T follicular helper cell (primary cell): ENCODE measurements at regions not wholly inside any gene's neighbourhood (a gene's known extent, or its start where the extent isn't known, plus 50 kb on each side); places are given as distances from the start of the nearest gene placed in this dataset.
"Not testable (repeated sequence)": the region's sequence is repeated elsewhere in the genome, so short reads cannot be mapped to it uniquely, and the experiment has no call there.

ENCODE experiments used
- DNase-seq: peaks from one replicate; pipeline ENCODE4 v3.0.0-alpha.2; 2020; ENCODE audit warnings: low read depth

DNA sequence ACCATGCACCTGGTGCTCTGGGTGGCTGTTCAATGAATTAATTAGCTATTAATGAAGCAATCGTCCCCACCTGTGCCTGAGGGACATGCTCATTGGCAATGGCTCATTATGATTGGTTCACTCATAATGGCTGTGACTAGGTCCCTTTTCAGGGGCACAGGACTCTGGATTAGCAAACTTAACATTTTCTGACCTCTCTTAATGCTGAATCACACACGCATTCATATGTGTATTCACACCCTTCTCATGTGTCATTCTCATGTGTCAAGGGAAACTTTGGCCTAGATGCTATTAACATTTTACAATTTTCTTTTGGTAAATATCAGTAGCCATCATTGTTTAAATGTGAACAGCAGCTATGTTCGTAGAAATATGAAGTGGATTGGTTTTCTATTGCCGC lies 98.9 kb upstream of the PMAIP1 start:
- no peak for DNase-seq

DNA sequence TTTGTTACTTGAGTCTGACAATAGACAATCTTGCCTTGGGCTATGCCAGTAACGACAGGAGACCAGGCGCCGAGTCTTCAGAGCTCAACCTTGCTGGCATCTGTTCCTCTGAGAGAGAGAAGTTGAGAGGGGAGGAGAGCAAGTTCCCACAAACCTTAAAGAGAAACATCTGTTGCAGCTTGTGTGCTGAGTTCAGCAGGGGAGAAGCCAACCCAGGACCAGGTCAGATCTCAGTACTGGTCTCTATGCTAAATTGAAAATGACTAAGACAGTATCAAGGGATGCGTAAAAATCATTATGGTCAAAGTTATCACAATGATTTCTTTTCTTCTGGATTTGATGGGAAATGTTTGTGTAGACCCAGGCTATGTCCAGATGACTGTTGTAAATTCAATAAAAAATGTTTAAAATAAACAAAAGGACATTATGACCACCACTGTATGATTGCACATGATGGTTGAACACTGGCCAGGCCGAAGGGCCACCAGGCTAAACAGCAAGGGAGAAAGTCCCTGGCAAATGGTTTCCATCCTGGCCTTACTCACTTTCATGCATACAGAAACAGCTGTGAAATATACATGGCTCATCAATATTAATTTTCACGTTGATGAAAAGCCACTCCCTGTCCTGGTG lies 100.3 kb upstream of the PMAIP1 start:
- DNase-seq, result no peak

DNA sequence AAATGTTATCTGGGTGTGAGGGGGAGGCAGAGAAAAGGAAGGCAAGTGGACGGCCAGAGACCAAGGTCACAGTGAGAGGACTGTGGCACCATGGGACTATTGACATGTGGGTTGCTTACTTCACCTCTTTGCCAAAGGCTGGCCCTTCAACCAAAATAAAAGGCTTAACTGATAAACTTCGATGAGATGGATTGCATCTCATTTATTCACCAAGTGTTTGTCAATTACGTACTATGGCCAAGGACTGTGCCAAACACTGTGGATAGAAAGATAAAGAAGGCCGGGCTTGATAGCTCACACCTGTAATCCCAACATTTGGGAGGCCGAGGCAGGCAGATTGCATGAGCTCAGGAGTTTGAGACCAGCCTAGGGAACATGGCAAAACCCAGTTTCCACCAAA lies 98.7 kb upstream of the CCBE1 start:
- DNase-seq, result no peak

DNA sequence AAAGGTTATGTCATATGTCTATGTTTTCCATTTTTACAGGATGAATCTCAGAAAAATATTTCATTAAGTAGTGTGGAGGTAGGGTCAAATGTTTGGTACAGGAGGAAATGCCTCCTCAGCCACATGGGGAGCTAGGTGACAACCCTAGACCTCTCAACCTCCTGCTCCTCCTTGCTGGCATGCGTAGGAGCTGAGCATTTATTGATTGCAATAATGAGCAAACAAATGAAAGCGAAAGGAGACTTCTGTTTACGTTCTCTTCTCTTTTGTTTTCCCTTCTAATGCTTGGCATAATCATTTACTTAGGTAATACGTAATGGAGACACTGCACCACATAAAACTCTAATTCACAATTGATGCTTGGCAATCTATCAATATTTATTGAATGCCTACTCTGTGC lies 95.1 kb upstream of the CCBE1 start:
- DNase-seq, result no peak

DNA sequence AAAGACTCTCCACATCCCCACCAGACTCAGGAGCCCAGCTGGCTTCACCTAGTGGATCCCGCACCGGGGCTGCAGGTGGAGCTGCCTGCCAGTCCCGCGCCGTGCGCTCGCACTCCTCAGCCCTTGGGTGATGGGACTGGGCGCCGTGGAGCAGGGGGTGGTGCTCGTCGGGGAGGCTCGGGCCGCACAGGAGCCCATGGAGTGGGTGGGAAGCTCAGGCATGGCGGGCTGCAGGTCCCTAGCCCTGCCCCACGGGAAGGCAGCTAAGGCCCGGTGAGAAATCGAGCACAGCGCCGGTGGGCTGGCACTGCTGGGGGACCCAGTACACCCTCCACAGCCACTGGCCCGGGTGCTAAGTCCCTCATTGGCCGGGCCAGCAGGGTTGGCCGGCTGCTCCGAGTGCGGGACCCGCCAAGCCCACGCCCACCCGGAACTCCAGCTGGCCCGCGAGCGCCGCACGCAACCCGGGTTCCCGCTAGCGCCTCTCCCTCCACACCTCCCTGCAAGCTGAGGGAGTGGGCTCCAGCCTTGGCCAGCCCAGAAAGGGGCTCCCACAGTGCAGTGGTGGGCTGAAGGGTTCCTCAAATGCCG lies 93.2 kb upstream of the CCBE1 start:
- DNase-seq, result not testable (repeated sequence)

DNA sequence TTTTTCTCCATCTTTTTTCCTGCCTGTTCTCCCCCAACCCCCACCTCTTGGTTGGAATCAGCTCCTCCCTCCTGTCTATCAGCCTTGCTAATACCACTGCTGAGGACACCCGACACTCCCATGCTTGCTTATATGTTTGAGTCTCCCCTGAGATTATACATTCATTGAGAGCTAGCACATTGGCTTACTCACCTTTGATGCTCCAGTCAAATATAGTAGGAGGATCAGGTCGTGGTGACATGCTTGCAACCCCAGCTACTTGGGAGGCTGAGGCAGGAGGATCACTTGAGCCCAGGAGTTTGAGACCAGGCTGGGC lies 91.5 kb upstream of the CCBE1 start:
- DNase-seq, result no peak

DNA sequence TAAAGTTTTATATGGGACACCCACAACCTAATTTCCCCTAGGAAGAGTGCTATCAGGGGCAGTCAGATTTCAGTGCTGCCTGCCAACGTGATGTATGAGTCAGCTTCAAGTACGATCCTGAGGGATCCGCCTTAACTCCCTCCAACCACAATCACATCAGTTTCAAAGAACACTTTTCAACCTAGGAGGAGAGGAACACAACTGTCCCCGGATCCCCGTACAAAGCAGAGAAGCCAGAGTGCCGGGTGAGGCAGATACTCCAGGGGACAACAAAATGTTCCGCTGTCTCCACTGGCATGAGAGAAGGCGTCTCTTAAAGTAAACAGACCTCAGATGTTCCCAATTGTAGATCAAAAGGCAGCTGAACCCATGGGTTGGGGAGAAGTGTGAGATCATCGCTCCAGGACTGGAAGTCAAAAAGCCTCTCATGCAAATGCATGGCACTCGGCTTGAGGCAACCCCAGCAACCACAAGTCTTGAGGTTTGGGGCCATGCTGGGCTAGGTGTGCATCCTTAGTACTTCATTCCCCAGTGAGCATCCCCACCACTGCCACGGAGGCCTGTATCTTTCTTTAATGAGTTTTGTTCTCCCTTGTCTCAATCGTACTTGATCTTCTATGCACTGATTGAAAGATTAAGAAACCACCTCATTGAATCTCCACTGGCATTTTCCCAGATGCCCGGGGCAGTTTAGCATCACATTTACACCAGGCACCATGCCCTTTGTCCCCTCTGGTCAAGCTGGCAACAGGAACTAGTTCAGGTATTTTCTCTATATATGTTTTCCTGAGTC lies 91.0 kb upstream of the CCBE1 start:
- no peak for DNase-seq

DNA sequence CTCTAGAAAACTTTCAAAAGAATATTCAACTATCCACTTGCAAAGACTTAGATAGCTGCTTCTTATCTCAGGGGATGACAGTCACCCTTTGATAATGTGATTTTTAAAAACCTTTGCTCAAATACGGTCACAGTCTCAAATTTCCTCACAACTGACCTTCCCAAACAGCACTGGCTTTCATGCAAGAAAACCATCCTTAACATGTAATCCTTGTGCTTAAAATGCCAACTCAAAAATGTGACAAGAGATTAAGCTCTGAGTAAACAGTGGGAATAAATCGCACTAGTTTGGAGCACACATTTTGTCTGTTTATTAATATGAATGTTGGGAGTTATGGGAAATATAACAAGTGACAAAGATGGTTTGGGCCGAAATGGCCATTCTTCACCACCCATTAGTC lies 87.5 kb upstream of the CCBE1 start:
- no peak for DNase-seq

DNA sequence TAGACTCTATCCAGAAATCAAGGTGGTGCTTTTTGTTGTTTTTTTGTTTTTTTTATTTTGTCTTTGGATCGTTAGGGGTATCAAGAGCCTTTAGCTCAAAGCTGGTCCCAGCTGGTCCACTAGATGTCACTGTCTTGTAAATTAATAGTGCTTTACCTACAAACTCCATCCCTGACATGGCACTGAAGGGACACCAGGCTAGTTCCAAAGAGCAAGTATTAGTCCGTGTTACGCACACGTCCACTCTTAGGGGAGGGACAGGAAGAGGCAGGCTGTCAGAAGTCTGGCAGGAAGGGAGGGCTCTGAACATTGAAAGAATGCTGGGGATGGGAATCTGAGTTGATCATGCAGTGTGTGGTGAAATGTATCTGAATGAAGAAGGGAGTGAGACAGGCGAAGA lies 85.9 kb upstream of the CCBE1 start:
- no peak for DNase-seq

DNA sequence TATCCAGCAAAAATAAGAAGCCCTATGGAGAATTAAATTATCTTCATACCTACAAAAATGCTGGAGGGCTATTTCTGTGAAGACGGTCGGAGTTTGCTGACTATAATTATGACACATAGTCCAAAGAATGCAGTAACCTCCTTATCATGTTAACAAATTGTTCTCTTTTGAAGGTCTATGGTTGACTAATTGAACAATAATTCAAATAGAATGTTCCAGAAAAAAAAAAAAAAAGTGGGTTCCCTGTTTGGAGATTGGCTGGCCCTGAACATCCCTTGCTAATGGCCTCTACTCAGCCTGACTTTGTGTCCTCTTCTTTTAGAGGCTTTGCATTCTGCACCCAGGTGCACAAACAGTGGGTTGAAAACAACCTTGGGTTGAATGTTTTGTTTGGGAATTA lies 82.8 kb upstream of the CCBE1 start:
- no peak for DNase-seq

DNA sequence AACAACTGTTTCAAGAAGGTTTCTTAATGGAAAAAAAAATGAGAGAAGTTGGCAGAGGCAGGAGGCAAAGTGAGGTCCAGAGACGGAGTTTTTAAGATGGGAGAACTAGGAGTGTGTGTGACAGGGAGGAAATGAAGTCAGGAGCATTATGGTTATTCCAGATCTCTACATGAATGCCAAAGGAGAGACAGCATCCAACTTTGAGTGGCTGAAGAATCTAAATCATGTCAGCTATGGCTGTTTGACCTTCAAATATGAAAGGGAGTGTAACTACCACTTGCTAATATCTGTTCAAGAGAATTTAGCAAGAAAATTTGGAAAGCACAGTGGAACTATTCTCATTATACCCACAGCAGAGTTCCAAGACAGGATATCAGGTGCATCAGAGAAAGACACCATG lies 81.2 kb upstream of the CCBE1 start:
- no peak for DNase-seq

DNA sequence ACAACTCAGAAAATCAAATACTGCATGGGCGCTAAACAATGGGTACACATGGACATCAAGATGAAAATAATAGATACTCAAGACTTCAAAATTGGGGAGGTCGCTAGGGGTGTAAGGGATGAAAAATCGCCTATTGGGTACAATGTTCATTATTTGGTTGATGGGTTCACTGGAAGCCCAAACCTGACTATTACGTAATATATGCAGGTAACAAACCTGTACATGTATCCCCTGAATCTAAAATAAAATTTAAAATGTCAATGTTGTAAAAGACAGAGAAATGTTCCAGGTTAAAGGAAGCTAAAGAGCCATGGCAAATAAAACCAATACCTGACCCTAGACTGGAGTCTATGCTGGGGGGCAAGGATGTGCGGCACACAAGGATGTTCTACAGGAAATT lies 80.4 kb upstream of the CCBE1 start:
- no peak for DNase-seq

DNA sequence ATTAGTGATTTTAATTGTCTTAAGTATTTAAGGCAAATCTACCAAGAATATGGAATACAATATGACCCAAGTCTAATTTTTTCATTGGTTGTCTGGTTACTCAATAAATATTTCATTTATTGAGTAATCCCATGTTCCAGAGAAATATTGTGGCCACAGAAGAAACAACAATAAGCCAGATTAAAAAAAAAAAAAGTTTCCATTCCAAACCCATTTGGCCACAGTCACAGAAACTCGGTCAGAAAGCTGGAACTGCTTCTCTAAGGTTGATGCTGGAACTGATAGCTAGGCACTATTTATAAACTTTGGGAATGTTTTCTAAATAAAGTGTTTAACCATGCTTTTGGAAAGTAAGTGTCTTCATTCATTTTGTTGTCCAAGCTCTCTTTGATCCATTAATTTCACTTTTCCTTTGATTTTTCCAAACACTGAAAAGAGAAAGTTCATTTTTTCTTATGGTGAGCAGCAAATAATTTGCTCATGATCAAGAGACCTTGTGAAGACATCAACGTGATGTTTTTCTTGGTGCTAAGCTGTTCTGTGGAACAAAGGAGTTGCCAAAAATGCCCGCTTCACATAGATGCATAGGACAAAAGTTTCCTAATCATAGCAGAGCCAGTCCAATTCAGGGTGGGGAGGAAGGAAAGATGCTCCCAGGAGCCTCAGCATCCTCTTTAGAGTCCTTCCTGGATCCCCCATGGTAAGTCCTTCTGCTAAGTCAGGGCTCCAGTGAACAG lies 72.1 kb upstream of the CCBE1 start:
- no peak for DNase-seq

DNA sequence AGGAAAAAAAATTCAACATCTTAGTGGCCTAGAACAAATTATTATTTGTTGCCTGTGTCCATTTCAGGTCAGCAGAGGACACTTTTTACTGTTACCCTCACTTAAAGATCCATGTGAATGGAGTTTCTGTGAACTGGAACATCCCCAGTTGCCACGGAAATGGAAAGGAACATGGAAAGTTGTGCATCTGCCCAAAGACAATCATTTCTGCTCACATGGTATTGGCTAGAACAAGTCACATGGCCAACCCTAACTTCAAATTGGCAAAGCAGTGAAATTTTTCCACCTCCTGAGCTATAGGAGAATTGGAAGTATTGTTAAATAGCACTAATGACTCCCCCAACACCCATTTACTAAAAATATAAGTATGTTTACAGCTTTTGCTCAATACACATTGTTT lies 71.2 kb upstream of the CCBE1 start:
- no peak for DNase-seq

DNA sequence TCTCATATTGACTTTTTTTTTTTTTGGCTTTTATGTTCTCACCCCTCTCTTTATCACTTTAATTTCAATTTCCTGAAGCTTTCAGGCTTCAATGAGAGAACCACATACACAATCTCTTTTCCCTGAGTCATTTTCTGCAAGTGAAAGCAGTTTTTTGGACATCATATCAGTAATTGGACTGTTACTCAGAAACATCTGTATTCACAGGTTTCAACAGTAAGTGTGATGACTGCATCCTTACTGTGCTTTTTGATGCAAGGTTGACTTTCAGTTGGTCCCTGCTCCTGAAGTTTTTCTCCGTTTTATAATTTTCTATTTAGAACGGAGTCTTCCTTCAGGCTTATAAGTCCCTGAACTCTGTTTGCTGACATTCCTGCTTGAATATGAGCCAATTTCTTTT lies 70.5 kb upstream of the CCBE1 start:
- no peak for DNase-seq

DNA sequence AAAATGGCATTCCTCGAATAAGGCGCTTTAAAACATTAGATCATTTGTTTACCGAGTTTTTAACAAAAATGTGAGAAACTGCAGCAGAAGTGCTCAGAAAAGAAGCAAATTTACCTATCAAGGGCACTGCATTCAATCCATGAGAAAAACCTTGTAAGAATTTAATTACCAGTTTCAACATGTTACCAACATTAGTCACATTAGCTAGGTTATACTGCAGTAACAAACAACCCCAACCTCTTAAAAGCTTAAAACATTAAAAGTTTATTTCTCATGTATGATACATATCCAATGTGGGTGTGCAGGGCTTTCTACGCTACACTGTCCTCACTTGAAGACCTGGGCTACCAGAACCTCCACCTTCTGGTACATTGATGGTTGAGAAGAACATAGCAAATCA lies 68.1 kb upstream of the CCBE1 start:
- DNase-seq, result no peak

DNA sequence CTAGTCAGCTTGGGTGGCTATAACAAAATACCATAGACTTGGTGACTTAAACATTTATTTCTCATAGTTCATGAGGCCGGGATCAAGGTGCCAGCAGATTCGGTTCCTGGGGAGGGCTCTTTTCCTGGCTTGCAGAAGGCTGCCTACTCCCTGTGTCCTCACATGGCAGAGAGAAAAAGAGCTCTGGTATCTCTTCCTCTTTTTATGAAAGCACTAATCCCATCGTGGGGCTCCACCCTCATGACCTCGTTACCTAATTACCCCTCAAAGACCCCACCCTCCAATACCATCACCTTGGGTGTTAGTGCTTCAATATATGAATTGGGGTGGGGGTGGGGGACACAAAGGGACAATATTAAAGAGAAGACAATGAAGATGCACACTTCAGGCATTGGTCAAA lies 67.1 kb upstream of the CCBE1 start:
- no peak for DNase-seq

DNA sequence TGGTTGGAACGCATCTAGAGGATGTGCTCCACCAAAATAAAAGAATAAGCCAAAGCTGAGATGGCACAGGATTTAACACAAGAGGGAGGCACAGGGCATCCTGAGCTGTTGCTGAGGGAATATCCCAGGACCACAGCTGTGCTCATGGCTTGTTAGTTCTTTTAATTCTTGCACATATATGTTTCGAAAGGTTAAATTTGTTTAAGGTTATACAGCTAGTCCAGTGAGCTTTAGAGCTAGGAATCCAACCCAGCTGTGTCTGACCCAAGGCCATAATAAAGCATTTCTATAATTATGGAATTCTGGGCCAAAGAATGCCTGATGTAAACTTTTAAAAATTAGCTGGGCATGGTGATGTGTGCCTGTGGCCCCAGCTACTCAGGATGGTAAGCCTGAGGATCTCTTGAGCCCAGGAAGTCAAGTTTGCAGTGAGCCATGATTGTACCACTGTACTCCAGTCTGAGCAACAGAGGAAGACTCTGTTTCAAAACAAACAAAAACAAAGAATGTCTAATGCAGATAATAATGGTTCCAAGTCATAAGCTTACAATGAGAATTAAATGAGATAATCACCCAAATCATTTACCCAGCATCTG lies 66.4 kb upstream of the CCBE1 start:
- DNase-seq, result no peak

DNA sequence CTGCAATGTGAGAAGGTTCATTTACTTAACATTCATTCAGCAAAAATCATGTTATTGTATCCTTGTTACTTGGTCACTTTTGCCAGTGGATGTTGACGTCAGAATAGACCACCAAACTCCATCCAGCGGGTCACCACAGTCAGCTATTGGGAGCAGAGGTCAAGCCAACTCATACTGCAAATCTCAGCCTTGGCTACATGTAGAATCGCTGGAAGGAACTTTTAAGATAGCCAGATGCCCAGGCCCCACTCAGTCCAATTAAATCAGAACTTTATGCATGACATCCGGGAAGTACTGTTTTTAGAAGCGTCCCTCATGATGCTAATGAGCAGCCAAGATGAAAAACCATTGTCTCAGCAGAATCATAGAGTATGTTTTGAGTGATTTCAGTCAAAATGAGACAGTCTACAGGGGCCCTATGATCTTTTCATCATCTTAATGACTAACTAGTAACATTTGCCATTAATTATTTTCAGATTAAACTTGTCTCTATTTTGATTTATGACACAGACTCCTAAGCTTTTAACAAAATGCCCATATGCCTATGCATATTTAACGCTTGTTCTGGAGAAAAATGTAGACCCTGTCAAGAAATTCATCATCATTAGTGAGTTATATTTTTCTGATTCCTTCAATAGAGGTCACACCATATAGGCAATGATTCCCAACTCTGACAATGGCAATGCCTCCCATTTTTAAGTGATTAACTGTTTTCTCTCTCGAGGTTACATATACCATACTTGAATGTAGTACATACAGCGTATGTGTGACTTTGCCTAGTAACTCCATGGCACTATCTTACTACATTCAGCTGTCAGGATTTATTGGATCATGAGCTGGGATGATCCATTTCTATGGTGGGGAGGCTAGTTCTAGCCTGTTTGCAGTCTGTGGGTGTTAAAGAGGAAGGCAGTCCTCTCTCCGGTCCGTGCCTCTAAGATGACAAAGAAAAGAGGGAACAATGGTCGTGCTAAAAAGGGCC lies 63.7 kb upstream of the CCBE1 start:
- no peak for DNase-seq

DNA sequence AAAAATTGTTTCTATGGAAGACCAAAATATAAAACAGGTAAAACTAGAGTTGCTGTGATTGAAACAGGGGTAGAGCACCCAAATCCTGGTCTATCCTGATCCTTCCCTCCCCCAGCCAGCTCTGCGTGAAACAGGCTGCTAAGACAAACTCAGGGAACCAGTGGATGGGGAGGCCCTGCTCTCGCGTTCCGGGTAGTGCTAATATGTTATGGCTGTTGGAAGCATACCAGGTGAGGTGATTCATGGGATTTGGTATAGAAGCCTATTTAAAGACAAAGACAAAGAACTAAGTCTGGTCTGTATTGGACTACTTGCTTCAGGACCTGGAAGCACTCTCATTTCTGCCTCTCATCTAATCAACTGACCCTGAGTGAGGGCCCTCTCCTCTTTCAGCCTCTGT lies 63.0 kb upstream of the CCBE1 start:
- DNase-seq, result no peak

DNA sequence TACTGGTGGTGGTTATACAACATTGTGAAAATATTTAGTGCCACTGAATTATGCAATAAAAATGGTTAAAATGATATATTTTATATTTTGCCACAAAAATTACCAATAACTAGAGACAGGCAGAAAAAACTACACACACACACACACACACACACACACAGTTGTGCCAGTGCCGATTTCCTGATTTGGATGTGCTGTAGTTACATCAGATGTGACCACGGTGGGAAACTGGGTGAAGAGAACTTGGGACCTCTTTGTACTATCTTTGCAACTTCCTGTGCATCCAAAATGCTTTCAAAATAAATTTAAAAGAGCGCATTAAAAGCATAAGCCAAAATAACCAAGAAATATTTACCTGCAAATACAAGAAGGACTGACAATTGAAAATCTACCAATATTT lies 61.6 kb upstream of the CCBE1 start:
- no peak for DNase-seq
